AG08396 (cell line): ENCODE measurements at regions not wholly inside any gene's neighbourhood (a gene's known extent, or its start where the extent isn't known, plus 50 kb on each side); places are given as distances from the start of the nearest gene placed in this dataset.
"Not testable (repeated sequence)": the region's sequence is repeated elsewhere in the genome, so short reads cannot be mapped to it uniquely, and the experiment has no call there.

Experiments used
- DNase-seq: peaks from one replicate; pipeline ENCODE4 v3.0.0; 2012; ENCODE audit warnings: low spot score, mixed read lengths

DNA sequence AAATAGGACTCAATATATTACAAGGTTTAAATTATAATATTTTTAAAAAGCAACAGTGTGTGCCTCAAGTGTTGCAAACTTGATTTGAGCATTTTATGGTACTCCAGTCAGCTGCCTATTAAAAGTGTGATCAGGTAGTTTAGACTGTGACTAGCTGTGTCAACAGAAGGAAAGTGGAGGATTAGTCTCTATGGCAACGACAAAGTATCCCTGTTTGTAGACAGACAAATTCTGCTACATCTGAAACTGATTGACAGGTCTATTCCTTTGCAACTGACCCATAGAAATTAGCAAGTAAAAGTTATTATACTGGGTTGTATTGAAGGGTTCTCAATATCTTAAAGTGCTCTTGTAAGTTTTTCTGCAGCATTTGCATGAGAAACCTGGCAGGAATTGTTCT is 249.8 kb upstream of the ARRDC3 start:
- DNase-seq: no peak

- DNase-seq: no peak
Observed at GRCh38 chr5:91611746-91612145, 228.6 kb upstream of the ARRDC3 start.

DNA sequence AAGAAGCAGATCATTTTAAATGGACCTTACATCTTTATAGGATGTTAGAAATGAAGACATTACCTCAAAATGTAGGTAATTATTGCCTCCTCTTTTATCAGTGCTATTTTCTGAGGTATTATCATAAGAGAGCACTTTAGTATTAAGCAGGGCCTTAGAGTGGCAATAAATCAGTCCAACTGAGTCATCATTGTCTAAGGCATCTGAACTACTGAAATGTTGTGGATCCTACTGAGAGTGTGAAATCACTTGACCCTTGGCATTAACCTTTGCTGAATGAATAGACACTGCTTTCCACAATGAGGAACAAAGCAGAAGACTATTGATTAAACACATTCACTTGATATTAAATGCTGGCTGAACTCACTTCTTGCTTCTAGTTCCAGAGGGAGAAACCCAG is 224.6 kb upstream of the ARRDC3 start:
- DNase-seq: no peak

DNA sequence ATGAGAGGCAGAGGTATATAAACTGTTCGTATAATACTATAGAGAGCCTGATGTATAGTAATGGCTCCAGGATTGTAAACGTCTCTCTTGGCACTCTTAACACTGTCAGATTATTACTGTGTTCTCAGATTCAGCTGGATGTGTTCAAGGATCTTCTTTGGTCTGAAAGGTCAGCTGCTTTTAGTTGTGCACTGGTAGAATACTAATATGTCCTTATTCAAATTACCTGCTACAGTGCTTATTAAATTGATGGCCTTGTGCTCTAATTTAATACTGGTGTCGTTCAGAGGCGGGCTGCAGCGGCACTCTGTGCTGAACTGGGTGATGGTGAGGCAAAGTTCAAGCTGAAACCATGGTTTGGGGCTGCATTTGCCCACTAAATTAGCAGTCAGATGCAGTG is 216.7 kb upstream of the ARRDC3 start:
- DNase-seq: no peak

DNA sequence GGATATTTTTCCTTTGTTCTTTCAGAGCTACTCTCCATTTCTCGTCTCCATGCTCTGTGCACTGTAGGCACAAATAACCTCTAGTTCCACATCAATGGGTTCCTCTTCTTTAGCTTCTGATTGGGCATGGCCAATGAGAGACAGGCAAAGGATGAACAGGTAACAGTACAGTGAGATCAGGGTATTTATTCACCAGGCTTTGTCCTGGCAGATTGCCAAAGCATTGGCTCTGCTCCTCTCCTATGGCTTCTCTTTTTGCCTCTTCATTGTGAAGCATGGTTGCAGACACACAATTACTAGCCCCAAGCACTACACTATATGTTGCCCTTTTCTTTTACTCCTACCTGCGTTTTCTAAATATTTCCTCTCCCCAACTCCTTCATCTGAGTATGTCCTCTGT is 215.1 kb upstream of the ARRDC3 start:
- no peak for DNase-seq

GRCh38 chr5:91595424-91595823 is 212.3 kb upstream of the ARRDC3 start:
- no peak for DNase-seq

DNA sequence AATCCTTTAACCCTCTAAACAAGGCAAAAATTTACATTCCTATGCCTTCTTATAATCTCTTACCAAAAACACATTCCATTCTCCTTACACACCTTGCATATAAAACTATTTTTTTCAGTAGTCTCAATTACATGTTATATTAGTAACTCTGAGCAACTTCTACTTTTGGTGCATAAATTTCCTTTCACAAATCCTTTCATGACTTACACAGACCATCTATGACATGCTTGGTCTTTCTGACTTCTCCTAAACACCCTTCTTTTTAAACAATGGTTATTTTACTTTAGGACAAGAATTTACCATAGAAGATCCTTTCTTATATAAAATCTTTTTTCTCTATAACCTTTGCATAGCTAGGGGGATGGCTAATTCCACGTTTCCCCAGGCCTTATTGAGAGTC is 208.0 kb upstream of the ARRDC3 start:
- no peak for DNase-seq

- DNase-seq: no peak
Observed at GRCh38 chr5:91586232-91586631, 203.1 kb upstream of the ARRDC3 start.

GRCh38 chr5:91584352-91584751 is 201.2 kb upstream of the ARRDC3 start:
- no peak for DNase-seq

- not testable (repeated sequence) for DNase-seq
Observed at GRCh38 chr5:91566012-91566411, 182.9 kb upstream of the ARRDC3 start.

- no peak for DNase-seq
Observed at GRCh38 chr5:91562922-91563321, 179.8 kb upstream of the ARRDC3 start.

DNA sequence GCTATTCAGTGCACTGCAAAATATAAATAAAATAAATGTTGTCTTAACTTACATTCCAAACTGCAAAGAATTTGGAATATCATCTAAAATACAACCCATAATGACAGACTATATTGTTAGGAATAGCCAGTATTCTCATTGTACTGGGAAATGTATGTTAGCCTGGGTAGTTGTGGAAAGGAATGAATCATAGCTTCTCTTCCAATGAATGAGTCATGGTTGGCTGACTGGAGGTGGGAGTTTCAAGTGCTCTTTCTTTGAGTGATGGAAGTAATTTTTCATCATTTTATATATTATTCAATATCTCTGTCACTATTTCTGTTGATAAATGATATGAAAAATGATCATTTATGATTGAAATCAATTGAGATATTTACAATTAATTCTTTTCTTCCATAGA is 158.6 kb upstream of the ARRDC3 start:
- no peak for DNase-seq

DNA sequence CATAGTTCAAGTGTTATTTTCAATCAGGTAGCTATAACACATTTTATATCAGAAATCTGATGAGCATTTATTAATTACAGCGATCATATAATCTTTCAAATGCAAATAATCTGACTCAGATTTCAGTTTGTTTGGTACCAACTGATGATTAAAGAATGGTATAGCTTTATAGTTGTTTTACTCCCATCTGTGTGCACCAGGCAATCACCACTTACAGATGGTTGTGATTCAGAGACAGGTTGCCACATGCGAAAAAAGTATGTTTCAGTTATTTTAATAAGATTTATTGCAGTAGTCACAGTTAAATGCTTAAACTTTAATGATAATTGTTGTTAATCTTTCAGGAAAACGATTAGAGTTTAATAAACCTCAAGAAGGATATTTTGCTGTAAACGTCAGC is 155.1 kb upstream of the ARRDC3 start:
- no peak for DNase-seq

DNA sequence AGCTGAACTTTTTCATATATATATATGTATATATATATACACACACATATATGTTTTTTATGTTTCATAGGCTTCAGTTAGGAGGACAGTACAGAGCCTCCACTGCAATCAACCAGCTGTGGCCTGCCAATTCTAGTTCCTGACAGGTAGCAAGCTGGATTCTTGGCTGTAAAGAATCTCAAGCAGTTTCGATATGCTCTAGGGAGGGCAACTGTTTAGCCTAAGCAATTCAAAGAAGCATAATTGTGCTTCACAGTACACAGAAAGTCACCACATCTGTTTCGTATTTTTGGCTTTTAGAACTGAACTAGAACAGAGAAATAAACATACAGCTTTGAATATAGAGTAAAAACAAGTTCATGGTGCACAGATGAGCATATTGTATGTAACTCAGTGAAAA is 152.4 kb upstream of the ARRDC3 start:
- DNase-seq: no peak

GRCh38 chr5:91534332-91534731 is 151.2 kb upstream of the ARRDC3 start:
- no peak for DNase-seq

DNA sequence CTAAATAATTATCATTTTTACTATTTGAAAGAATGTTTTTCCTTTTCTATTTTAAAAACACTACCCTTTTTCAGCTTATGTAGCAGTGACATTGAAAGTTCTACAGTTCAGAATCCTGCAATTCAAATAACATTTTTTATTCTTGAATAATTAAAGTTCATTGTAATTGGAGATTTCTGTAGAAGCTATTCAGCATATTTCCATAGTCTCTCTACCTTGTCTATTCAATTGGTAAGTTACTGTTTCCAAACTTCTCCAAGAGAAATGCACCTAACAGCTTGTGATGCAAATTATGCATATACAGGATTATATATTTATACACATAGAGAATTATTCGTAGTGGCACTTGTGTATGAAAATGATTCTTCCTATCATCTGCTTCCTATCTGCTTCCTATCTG is 149.7 kb upstream of the ARRDC3 start:
- DNase-seq: no peak

GRCh38 chr5:91532281-91532680 is 149.2 kb upstream of the ARRDC3 start:
- DNase-seq: no peak

DNA sequence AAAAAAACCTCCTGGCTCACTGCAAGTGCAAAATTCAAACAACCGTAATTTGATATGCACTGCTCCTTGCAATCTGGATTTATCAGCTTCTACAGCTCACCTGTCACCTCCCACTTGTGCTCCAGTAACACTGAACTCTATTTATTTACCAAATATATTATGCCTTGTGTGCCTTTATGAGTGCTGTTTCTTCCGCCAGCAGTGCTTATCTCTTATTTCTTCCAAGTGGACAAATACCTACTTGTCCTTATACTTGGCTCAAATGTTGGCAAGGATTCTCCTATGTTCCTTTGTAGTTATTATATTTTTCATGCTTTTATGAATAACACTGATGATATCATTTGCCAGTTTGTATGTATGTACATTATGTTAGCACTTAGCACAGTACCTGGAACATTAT is 145.7 kb upstream of the ARRDC3 start:
- no peak for DNase-seq

DNA sequence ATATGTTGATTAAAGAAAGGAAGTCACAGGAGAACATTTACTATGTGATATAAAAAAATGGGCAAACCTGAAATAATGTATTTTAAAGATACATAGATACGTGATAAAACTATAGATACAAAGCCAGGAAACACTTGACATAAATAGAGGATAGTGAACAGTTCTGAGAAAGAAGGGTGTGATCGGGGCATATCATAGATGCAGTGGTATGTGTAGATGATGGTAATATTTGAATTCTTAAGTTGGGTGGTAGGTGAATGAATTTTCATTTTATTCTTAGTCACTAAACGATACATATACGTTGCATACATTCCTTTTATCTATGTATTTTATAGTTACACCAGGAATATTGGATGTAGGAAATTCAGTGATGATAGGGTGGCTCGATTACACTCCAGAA is 138.7 kb upstream of the ARRDC3 start:
- no peak for DNase-seq

GRCh38 chr5:91521334-91521733 is 138.2 kb upstream of the ARRDC3 start:
- DNase-seq: no peak

GRCh38 chr5:91514400-91514799 is 131.3 kb upstream of the ARRDC3 start:
- no peak for DNase-seq

- DNase-seq: no peak
Observed at GRCh38 chr5:91503321-91503720, 120.2 kb upstream of the ARRDC3 start.

- DNase-seq: no peak
Observed at GRCh38 chr5:91500758-91501157, 117.6 kb upstream of the ARRDC3 start.

DNA sequence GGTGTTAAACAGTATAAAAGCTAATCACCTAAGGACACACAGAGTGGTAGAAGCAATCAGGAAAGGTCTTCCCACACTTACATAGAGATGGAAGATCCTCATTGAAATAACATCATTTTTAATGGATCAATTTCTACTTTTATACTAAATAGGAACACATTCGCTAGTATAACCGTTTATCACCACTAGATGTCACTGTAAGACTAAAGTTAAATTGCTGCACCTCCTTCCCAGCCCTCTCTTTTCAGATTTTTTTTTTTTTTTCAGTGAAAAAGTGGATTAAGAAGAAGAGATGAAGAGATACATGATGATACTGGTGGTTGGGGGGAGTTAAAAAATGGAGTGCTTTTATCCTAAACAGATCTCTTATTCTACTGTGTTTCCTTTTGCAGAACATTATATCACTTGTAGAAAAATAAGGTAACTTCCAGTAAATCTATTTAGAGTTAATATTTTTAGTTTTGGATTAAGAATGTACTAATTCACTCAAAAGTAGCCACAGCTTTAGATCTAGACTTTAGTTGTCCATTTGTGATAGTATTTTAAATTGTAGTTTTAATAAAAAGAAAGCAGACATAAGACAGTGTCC is 116.9 kb upstream of the ARRDC3 start:
- DNase-seq: peak; percentile 25

DNA sequence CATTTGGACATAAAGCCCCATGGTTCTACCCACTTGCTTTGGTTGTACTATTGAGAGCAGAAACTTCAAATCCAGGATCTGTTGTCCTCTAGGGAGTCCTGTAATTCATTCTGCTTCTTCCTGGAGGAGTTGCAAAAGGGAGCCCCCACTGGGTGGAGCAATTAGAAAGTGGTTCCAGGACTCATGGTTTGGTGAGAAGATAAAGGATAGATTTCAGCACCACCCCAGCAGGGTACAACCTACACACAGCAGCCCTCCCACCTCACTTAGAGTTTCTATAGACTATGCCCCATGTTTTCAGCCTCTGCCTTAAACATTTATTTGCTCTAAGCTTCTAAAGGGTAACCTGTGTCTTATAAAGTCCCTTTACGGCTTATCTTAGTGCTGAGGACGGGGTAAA is 112.6 kb upstream of the ARRDC3 start:
- DNase-seq: no peak
